KG1 (cell line): ENCODE measurements at regions not wholly inside any gene's neighbourhood (a gene's known extent, or its start where the extent isn't known, plus 50 kb on each side); places are given as distances from the start of the nearest gene placed in this dataset.

Experiments used
- DNase-seq: peaks from one replicate; lab custom pipeline; 2025; lab: John Stamatoyannopoulos, UW

GRCh38 chr3:148083526-148084182 is 614.0 kb upstream of the AGTR1 start:
- DNase-seq = no peak

GRCh38 chr3:148084931-148085330 is 612.8 kb upstream of the AGTR1 start:
- DNase-seq = no peak

- DNase-seq = no peak
These were observed 609.9 kb upstream of the AGTR1 start for GRCh38 chr3:148087601-148088371.

GRCh38 chr3:148089171-148089570 is 608.5 kb upstream of the AGTR1 start:
- DNase-seq = no peak

- no peak for DNase-seq
These were observed 607.5 kb upstream of the AGTR1 start for GRCh38 chr3:148090156-148090555.

- no peak for DNase-seq
These were observed 604.9 kb upstream of the AGTR1 start for GRCh38 chr3:148092624-148093347.

GRCh38 chr3:148093753-148094152 is 604.0 kb upstream of the AGTR1 start:
- no peak for DNase-seq

GRCh38 chr3:148095962-148096361 is 601.7 kb upstream of the AGTR1 start:
- DNase-seq = no peak

GRCh38 chr3:148100476-148100875 is 597.2 kb upstream of the AGTR1 start:
- DNase-seq = no peak

GRCh38 chr3:148101061-148101460 is 596.6 kb upstream of the AGTR1 start:
- no peak for DNase-seq

- DNase-seq = no peak
These were observed 595.5 kb upstream of the AGTR1 start for GRCh38 chr3:148102156-148102555.

- no peak for DNase-seq
These were observed 591.6 kb upstream of the AGTR1 start for GRCh38 chr3:148106062-148106461.

- no peak for DNase-seq
These were observed 570.7 kb upstream of the AGTR1 start for GRCh38 chr3:148126956-148127355.

GRCh38 chr3:148128136-148128535 is 569.6 kb upstream of the AGTR1 start:
- DNase-seq = no peak

- no peak for DNase-seq
These were observed 565.6 kb upstream of the AGTR1 start for GRCh38 chr3:148131990-148132638.

- no peak for DNase-seq
These were observed 560.9 kb upstream of the AGTR1 start for GRCh38 chr3:148136816-148137215.

- no peak for DNase-seq
These were observed 551.5 kb upstream of the AGTR1 start for GRCh38 chr3:148146241-148146640.

GRCh38 chr3:148146947-148147826 is 550.5 kb upstream of the AGTR1 start:
- DNase-seq = no peak

- no peak for DNase-seq
These were observed 549.8 kb upstream of the AGTR1 start for GRCh38 chr3:148147903-148148302.

- DNase-seq = no peak
These were observed 548.1 kb upstream of the AGTR1 start for GRCh38 chr3:148149556-148149955.

- no peak for DNase-seq
These were observed 547.6 kb upstream of the AGTR1 start for GRCh38 chr3:148150141-148150540.
